ENCODE measurements at regions not wholly inside any gene's neighbourhood (a gene's known extent, or its start where the extent isn't known, plus 50 kb on each side); places are given as distances from the start of the nearest gene placed in this dataset.
"Not testable (repeated sequence)": the region's sequence is repeated elsewhere in the genome, so short reads cannot be mapped to it uniquely, and the experiment has no call there.

DNA sequence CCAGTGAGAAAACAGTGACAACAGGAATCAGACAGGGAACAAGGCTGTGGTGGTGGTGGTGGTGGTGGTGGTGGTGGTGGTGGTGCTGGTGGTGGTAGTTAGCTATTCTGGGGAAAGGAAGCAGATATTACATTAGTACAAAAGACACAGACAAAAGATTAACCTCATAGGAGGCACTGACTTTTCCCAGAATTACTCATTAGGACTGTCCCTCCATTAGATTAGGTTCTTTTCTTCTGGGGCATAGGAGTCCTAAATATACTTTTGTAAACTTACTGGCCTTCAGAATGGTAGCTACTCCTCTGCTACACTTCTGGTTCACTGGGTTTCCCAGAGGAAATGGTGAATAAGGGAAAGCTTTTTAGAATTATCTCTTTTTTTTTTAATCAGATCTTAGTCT lies 156.6 kb upstream of the SEMA3D start:
- no peak for DNase-seq (ENCODE audit: low spot score in 2 of 2)
- intact Hi-C loops (cut with DNase I), result no loop called here

DNA sequence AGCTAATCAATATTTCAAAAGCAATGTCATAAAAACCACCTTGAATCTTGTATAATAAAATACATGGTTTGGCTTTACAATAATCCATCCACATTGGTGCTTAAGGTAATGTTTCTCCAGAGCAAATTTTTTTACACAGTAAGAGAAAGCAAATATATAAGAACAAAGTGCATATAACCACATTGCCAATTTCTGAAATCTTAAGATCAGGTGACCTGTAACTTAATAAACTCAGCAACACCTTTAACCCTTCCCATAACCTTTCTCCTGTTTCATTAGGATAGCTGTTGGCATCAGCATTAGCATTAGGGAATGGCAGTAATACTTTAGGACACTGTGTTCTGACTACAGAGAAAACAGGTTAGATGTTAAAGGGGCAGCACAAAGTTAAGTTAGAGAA lies 155.9 kb upstream of the SEMA3D start:
- H3K36me3 ChIP-seq, result no peaks in the 10 kb centered on the region
- TF ChIP-seq, protein P1, sequence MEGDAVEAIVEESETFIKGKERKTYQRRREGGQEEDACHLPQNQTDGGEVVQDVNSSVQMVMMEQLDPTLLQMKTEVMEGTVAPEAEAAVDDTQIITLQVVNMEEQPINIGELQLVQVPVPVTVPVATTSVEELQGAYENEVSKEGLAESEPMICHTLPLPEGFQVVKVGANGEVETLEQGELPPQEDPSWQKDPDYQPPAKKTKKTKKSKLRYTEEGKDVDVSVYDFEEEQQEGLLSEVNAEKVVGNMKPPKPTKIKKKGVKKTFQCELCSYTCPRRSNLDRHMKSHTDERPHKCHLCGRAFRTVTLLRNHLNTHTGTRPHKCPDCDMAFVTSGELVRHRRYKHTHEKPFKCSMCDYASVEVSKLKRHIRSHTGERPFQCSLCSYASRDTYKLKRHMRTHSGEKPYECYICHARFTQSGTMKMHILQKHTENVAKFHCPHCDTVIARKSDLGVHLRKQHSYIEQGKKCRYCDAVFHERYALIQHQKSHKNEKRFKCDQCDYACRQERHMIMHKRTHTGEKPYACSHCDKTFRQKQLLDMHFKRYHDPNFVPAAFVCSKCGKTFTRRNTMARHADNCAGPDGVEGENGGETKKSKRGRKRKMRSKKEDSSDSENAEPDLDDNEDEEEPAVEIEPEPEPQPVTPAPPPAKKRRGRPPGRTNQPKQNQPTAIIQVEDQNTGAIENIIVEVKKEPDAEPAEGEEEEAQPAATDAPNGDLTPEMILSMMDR (IDR thresholded peaks at IDR 0.05), result no peak
- intact Hi-C loops (cut with DNase I), result no loop called here
- no peaks in the 10 kb centered on the region for H3K9me3 ChIP-seq
- DNase-seq (ENCODE audit: low spot score in 2 of 2), result no peak
- no peak overlapping the region for H3K4me3 ChIP-seq
- H3K4me1 ChIP-seq, result no peaks in the 10 kb centered on the region
- no peaks in the 10 kb centered on the region for H3K27me3 ChIP-seq
- no peak overlapping the region for H3K27ac ChIP-seq

More for the DNA sequence above, 156.6 kb upstream of the SEMA3D start:
- Histone ChIP-seq H3K36me3 (no peaks in the 10 kb centered on the region), H3K4me1 (no peaks in the 10 kb centered on the region), H3K27ac (no peak overlapping the region), H3K27me3 (no peaks in the 10 kb centered on the region), H3K9me3 (no peaks in the 10 kb centered on the region), H3K4me3 (no peak overlapping the region)
- TF ChIP-seq, protein P1 (IDR thresholded peaks at IDR 0.05), result no peak

DNA sequence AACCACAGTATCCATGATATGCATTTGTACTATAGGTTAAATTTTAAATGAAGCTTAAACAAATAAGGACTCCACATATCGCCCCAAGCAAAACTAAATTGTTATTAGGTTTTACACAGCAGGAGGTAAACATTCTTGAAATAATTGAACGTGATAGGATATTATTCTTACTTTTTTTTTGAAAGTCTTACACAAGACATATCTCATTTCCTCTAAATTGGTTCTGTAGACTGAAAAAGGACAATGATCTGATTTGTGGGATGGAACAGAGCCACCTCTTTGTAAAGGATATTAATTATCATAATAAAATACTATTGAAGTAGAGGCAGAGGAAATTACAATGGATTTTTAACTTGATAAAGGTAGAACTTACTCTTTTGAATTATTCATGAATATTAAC lies 155.1 kb upstream of the SEMA3D start:
- no peaks in the 10 kb centered on the region for H3K9me3 ChIP-seq
- H3K36me3 ChIP-seq, result no peaks in the 10 kb centered on the region
- no peak for DNase-seq (ENCODE audit: low spot score in 2 of 2)
- intact Hi-C loops (cut with DNase I), result no loop called here
- no peak overlapping the region for H3K27ac ChIP-seq
- H3K27me3 ChIP-seq, result no peaks in the 10 kb centered on the region
- no peak overlapping the region for H3K4me3 ChIP-seq
- TF ChIP-seq, protein P1 (IDR thresholded peaks at IDR 0.05), result no peak
- H3K4me1 ChIP-seq, result no peaks in the 10 kb centered on the region

DNA sequence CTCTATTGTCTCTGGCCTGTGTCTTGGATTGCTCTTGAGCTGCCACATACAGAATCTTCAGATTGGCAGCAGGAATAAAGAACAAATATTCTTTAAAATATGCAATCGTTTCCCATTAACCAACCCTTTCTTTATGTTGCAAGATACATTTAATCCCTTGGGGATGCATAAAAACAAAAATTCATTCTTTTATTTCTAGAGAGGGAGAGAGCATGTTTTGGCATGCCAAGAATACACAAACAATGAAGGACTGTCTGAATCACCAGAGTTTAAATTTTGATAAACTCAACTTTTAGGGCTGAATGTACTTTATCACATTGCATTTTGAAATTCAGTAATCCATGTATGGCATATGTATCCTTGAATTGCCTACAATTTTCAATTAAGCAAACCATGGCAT lies 154.3 kb upstream of the SEMA3D start:
- H3K4me3 ChIP-seq, result no peak overlapping the region
- no peaks in the 10 kb centered on the region for H3K9me3 ChIP-seq
- no peak overlapping the region for H3K27ac ChIP-seq
- H3K4me1 ChIP-seq, result no peaks in the 10 kb centered on the region
- H3K27me3 ChIP-seq, result no peaks in the 10 kb centered on the region
- TF ChIP-seq, protein P1 (IDR thresholded peaks at IDR 0.05), result no peak
- no peaks in the 10 kb centered on the region for H3K36me3 ChIP-seq
- intact Hi-C loops (cut with DNase I), result no loop called here
- DNase-seq (ENCODE audit: low spot score in 2 of 2), result no peak

DNA sequence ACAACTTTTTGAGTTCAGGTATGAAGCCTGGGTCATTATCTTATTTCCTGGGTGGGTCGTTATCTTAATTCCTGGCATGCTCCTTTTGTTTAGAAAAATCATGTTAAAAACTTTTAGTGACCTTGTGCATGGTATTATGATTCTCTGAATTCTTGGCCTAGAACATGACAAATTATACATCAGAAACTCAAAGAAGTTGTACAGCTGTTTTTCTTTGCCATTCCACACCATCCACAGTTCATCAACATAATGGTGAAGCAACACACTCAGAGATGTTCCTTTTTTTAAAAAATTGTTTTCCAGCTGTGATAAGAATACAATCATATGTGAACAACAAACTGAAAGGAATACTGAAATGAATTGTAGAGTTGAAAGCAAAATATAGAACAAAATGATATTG lies 149.2 kb upstream of the SEMA3D start:
- intact Hi-C loops (cut with DNase I), result no loop called here
- Histone ChIP-seq H3K27me3 (no peaks in the 10 kb centered on the region), H3K27ac (no peak overlapping the region), H3K4me1 (no peaks in the 10 kb centered on the region), H3K36me3 (no peaks in the 10 kb centered on the region), H3K4me3 (no peak overlapping the region), H3K9me3 (no peaks in the 10 kb centered on the region)
- TF ChIP-seq, protein P1 (IDR thresholded peaks at IDR 0.05), result no peak
- no peak for DNase-seq (ENCODE audit: low spot score in 2 of 2)

DNA sequence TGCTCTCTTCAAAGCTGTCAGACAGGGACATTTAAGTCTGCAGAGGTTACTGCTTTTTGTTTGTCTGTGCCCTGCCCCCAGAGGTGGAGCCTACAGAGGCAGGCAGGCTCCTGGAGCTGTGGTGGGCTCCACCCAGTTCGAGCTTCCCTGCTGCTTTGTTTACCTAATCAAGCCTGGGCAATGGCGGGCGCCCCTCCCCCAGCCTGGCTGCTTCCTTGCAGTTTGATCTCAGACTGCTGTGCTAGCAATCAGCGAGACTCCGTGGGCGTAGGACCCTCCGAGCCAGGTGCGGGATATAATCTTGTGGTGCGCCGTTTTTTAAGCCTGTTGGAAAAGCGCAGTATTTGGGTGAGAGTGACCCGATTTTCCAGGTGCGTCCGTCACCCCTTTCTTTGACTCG lies 148.3 kb upstream of the SEMA3D start:
- H3K36me3 ChIP-seq; H3K4me1 ChIP-seq; H3K27me3 ChIP-seq; H3K4me3 ChIP-seq; intact Hi-C loops (cut with DNase I); DNase-seq (ENCODE audit: low spot score in 2 of 2); H3K27ac ChIP-seq; H3K9me3 ChIP-seq: not testable (repeated sequence)

All from ascending aorta (tissue), 2 donors.